ENCODE measurements at regions not wholly inside any gene's neighbourhood (a gene's known extent, or its start where the extent isn't known, plus 50 kb on each side); places are given as distances from the start of the nearest gene placed in this dataset.

- H3K27ac Mint-ChIP-seq, result peak overlapping the region in 4 of 7 donors; percentile 37 to 75 (median 58)
- Histone ChIP-seq H2AFZ (ENCODE audit: insufficient read depth, low read depth, low read length, poor library complexity, severe bottlenecking) (peak overlapping the region; percentile 23), H3K27ac (ENCODE audit: low read depth in 1 of 2, low read length in 2 of 2) (no peak overlapping the region), H3K4me1 (ENCODE audit: control insufficient read depth in 1 of 2, insufficient read depth in 2 of 2, low read length in 2 of 2) (peaks cover 25 to 43% of the 10 kb centered on the region in 2 donors), H3K9me3 (replicated peaks in 1 of 2; ENCODE audit: control insufficient read depth in 1 of 2, insufficient read depth in 1 of 2, low read length in 2 of 2) (no peaks in the 10 kb centered on the region), H3K4me2 (replicated peaks; ENCODE audit: extremely low read depth, low read length, poor library complexity, severe bottlenecking) (peak overlapping the region; percentile 15), H3K4me3 (replicated peaks in 1 of 3; ENCODE audit: low read depth in 2 of 3, low read length in 3 of 3) (peak overlapping the region in 1 of 3 experiments; percentile 29), H4K20me1 (ENCODE audit: insufficient read depth, low read length) (no peaks in the 10 kb centered on the region), H3K79me2 (ENCODE audit: insufficient read depth, low read length) (no peaks in the 10 kb centered on the region), H3K9ac (ENCODE audit: insufficient read depth, low read length, poor library complexity, severe bottlenecking) (no peak overlapping the region), H3K27me3 (ENCODE audit: control insufficient read depth in 2 of 2, insufficient read depth in 2 of 2, low read length in 2 of 2) (no peaks in the 10 kb centered on the region), H3K36me3 (replicated peaks in 1 of 2; ENCODE audit: control insufficient read depth in 1 of 2, insufficient read depth in 2 of 2, low read length in 2 of 2) (no peaks in the 10 kb centered on the region)
- H3K4me1 Mint-ChIP-seq, result peaks cover 46% of the 10 kb centered on the region
- no peak for TF ChIP-seq CTCF (IDR thresholded peaks at IDR 0.05)
- intact Hi-C loops (cut with micrococcal nuclease), result loop anchor here (5.0 to 10.0 kb wide), 2 partner anchors 36 to 53 kb away; no protein-coding TSS in a partner anchor
- peaks cover 0 to 2% (median 0%) of the 10 kb centered on the region in 3 donors for H3K27me3 Mint-ChIP-seq (ENCODE audit: low read depth in 3 of 3)
- WGBS (ENCODE audit: insufficient coverage), result 56% methylated on average over 7 of the region's 12 CpGs
- DNase-seq, result peak; percentile 15 to 50 (median 20)
- H3K9me3 Mint-ChIP-seq, result peaks cover 0 to 3% (median 0%) of the 10 kb centered on the region in 7 donors
- H3K4me3 Mint-ChIP-seq, result peak overlapping the region; percentile 42 to 71
- H3K36me3 Mint-ChIP-seq, result no peaks in the 10 kb centered on the region
Measured at GRCh38 chr5:163947848-163948666, 442.6 kb downstream of the MAT2B start.

GRCh38 chr5:163950248-163950647 lies 444.8 kb downstream of the MAT2B start:
- no CpG with 5 or more reads among the region's 3 CpGs for WGBS (ENCODE audit: insufficient coverage)
- Mint-ChIP-seq H3K36me3 (no peaks in the 10 kb centered on the region), H3K4me3 (no peak overlapping the region)

More at GRCh38 chr5:163950248-163950647, 444.8 kb downstream of the MAT2B start:
- H4K20me1 ChIP-seq (ENCODE audit: insufficient read depth, low read length), result no peaks in the 10 kb centered on the region
- no peak overlapping the region for H3K27ac Mint-ChIP-seq
- peaks cover 37% of the 10 kb centered on the region for H3K4me1 Mint-ChIP-seq
- DNase-seq, result no peak
- H2AFZ ChIP-seq (ENCODE audit: insufficient read depth, low read depth, low read length, poor library complexity, severe bottlenecking), result no peak overlapping the region
- H3K4me2 ChIP-seq (replicated peaks; ENCODE audit: extremely low read depth, low read length, poor library complexity, severe bottlenecking), result no peak overlapping the region
- H3K27me3 Mint-ChIP-seq (ENCODE audit: low read depth in 3 of 3), result peaks cover 0 to 2% (median 0%) of the 10 kb centered on the region in 3 donors
- H3K27ac ChIP-seq (ENCODE audit: low read depth in 1 of 2, low read length in 2 of 2), result no peak overlapping the region
- H3K36me3 ChIP-seq (replicated peaks in 1 of 2; ENCODE audit: control insufficient read depth in 1 of 2, insufficient read depth in 2 of 2, low read length in 2 of 2), result no peaks in the 10 kb centered on the region
- no peak overlapping the region for H3K4me3 ChIP-seq (replicated peaks in 1 of 3; ENCODE audit: low read depth in 2 of 3, low read length in 3 of 3)
- H3K27me3 ChIP-seq (ENCODE audit: control insufficient read depth in 2 of 2, insufficient read depth in 2 of 2, low read length in 2 of 2), result no peaks in the 10 kb centered on the region
- H3K79me2 ChIP-seq (ENCODE audit: insufficient read depth, low read length), result no peaks in the 10 kb centered on the region
- H3K4me1 ChIP-seq (ENCODE audit: control insufficient read depth in 1 of 2, insufficient read depth in 2 of 2, low read length in 2 of 2), result peaks cover 17 to 32% of the 10 kb centered on the region in 2 donors
- intact Hi-C loops (cut with micrococcal nuclease), result no loop called here
- no peaks in the 10 kb centered on the region for H3K9me3 ChIP-seq (replicated peaks in 1 of 2; ENCODE audit: control insufficient read depth in 1 of 2, insufficient read depth in 1 of 2, low read length in 2 of 2)
- no peak overlapping the region for H3K9ac ChIP-seq (ENCODE audit: insufficient read depth, low read length, poor library complexity, severe bottlenecking)
- peaks cover 0 to 3% (median 0%) of the 10 kb centered on the region in 7 donors for H3K9me3 Mint-ChIP-seq
- no peak for TF ChIP-seq CTCF (IDR thresholded peaks at IDR 0.05)

All from CD14-positive monocyte (primary cell).